ENCODE measurements at regions not wholly inside any gene's neighbourhood (a gene's known extent, or its start where the extent isn't known, plus 50 kb on each side); places are given as distances from the start of the nearest gene placed in this dataset.
"Not testable (repeated sequence)": the region's sequence is repeated elsewhere in the genome, so short reads cannot be mapped to it uniquely, and the experiment has no call there.

DNA sequence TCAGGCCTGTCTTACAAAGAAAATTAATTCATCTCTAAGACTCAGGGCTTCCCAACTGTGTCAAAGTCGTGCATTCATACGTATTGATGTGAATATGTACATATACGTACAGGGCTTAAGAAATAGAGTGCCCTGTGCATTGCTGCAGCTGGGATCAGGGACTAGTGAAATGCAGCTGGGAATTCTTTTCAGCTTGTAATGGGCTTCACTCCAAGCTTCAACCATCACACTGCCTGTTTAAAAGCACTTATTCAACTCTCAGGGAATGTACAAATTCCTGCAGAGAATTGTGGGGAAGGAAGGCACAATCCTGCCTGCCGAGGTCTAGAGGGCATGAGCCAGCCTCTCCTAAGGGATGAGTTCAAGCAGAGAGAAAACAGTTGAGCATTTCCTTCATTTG is 59.6 kb upstream of the MAN2A1 start:
- DNase-seq (ENCODE audit: low read depth) = no peak

DNA sequence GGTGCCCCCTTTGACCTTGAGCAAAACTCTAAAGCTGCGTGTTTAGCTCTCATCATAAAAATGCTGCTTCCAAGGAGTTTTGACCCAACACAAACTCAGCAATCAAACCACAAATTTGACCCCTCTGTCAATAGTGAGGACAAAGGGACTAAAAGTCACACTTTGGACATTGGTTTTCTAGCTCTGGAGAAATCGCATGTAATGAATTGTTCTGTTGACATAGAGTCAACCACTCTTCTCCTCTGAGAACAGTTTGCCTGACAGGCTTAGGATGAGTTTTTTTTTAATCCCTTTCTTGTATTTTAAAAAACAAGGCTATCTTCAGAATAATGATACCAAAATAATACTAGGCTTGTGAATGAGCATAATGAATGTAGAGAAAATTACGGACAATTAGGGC is 61.1 kb upstream of the MAN2A1 start:
- DNase-seq (ENCODE audit: low read depth) = no peak

DNA sequence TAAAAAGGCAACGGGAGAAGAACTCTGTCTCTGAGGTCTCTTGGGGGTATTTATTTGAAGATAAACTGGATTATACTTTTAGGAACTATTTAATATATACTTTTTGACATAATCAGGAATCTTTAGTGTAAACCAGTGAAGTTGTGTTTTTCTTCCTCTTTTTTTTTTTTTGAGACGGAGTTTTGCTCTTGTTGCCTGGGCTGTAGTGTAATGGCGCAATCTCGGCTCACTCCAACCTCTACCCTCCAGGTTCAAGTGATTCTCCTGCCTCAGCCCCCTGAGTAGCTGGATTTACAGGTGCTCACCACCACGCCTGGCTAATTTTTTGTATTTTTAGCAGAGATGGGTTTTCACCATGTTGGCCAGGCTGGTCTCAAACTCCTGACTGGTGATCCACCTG is 68.5 kb upstream of the MAN2A1 start:
- not testable (repeated sequence) for DNase-seq (ENCODE audit: low read depth)

DNA sequence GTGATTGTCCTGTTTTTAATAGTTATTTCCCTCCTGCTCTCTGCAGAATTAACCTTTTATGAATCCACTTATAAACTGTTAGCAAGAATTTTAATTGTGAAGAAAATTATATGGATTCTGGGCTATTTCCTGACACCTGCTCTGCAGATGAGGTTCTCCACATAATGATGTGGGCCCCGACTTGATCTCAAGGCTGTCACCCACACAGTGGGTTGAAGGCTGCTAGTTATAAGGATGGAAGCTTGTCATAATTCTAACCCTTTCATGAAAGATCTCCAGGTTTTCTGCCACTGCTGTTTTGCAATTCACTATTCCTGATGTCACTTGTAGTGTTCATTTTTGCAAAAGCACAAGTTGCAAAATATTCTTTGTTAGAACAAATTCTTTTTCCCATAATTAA is 69.1 kb upstream of the MAN2A1 start:
- DNase-seq (ENCODE audit: low read depth) = no peak

DNA sequence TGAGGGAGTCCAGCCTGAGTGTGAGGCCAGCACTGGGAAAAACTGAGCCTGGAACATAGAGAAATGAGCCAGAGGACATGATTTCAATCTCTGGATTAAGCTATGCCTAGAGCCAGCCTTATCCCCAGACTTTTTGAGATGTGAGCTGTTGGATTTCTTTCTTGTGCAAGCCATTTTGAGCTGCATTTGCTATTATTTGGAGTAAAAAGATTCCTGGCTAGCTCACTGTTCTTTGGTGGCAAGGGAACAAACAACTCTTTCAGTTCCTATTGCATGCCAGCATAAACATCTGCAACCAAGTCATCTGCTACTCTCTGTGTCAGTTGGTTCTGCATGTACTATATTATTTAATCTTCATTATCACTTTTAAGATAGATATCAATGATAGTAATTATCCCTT is 70.1 kb upstream of the MAN2A1 start:
- no peak for DNase-seq (ENCODE audit: low read depth)

DNA sequence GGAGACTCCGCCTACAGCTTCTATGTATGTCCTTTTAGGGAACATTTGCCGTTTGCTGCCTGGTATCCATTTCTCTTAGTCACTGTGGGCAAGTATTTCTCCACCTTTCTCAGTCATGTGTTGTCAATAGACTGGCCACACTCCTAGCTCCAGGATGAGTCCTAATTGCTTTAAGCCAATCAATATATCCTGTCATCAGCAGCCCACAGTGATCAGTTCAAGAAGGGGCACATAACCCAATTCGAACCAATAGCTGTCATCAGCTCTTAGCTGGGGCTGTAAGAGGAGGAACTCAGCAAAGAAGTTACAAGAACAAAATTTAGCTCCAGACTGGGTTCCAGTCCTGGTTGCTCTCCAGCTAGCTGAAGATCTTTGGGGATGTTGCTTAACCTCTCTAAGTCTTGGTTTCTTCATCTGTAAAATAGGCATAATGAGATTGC is 70.7 kb upstream of the MAN2A1 start:
- no peak for DNase-seq (ENCODE audit: low read depth)

DNA sequence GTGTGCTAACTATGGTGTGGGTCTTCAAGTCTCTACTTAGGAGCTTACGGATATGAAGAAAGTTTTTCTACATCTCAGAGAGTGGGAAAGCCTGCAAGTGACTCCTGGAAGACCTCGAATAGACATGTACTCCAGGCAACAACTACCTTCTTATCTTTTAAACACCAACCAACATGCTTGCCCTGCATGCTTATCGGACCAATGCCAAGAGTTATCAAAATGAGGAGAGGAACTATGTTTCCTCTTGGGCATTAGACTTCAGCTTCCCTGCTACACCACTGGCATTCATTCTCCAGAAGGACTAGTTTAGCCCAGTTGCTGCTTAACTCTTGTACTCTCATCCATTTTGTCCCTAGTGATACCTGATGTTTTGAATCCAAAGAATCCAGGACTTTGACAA is 74.7 kb upstream of the MAN2A1 start:
- DNase-seq (ENCODE audit: low read depth) = no peak

DNA sequence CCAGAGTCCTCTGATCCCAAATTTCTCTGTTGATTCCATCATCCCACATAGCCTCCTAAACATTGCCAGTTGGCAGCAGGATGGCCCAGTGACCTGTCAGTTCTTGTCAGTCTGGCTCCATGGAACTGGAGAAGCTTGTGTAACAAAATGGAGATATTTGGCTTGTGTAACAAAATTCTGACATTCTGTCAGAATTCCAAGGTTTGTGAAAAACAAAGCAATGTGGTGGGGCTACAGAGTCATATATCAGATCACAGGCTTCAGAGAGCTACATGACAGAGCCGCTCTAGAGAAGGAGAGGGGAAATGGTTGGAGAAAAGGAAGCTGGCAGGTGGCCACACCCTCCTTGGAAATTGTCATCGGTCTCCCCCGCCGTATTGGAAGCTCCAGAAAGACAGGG is 75.4 kb upstream of the MAN2A1 start:
- no peak for DNase-seq (ENCODE audit: low read depth)

DNA sequence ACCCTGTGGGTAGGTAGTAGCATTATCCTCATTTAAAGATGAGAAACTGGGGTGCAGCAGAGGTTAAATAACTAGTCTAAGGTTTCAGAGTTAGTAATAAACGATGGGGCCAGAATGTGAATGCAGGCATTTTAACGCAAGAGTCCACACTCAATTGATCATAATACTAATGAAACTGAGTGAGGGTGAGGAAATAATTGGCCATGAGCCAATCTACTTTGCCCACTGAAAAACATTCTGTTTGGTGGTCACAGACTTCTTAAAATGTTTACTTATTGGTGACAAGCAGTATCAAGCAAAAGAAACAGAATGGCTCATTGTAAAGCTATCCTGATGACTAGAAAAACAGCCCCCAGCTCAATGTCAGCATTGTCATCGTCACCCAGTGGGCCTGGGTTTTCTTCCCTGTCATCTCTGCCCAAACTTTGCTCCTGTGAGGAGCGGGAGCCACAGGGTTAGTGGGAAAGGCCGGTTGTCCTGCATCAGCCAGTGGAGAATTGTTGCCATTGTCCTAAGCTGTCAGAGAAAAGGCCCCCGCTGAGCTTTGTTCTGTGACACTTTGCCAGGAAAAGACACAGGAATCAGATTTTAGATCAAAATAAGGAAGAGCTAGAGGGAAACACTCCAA is 77.3 kb upstream of the MAN2A1 start:
- DNase-seq (ENCODE audit: low read depth) = no peak

DNA sequence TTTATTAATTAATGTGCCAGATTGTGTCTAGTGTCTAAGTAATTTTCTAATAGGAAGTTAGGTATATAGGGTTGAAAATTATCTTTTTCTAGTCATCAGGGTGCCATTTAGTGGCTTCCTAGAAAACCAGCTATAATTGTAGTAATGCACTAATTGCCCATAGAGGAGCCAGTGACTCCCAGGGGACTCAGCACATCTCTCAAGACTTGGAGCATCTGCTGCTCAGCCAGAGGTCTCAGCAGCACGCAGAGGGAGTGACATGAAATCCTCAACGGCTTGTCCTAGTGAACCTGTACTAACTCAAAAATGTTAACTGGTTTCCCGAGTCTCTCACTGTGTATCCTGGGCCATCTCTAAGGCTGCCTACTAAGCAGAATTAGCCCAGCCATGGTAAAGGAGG is 78.2 kb upstream of the MAN2A1 start:
- DNase-seq (ENCODE audit: low read depth) = no peak

DNA sequence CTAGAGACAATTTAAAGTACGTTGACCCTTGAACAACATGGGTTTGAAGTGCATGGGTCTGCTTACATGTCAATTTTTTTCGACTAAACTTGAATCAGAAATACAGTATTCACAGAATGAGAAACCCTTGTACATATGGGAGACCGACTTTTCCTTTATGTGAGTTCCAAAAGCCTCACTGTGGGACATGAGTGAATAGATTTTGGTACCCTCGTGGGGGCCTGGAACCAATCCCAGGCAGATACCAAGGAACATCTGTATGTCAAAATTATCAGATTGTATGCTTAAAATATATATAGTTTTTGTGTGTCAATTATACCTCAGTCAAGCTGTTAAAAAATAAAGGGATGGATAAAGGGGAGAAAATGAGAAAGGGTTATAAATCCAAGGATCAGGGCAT is 78.7 kb upstream of the MAN2A1 start:
- DNase-seq (ENCODE audit: low read depth) = no peak

DNA sequence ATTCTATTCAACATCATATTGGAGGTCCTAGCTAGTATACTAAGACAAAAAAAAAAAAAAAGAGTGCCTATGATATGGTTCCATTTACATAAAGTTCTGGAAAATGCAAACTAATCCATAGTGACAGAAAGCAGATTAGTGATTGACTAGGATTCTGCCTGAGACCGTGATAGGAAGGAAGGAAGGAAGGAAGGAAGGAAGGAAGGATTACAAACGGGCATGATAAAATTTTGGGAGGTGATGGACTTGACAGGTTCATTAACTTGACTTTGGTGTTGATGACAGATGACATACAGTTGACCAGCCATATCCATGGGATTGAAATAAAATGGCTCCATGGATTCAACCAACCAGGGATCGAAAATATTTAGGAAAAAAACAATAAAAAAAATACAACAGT is 79.1 kb upstream of the MAN2A1 start:
- no peak for DNase-seq (ENCODE audit: low read depth)

DNA sequence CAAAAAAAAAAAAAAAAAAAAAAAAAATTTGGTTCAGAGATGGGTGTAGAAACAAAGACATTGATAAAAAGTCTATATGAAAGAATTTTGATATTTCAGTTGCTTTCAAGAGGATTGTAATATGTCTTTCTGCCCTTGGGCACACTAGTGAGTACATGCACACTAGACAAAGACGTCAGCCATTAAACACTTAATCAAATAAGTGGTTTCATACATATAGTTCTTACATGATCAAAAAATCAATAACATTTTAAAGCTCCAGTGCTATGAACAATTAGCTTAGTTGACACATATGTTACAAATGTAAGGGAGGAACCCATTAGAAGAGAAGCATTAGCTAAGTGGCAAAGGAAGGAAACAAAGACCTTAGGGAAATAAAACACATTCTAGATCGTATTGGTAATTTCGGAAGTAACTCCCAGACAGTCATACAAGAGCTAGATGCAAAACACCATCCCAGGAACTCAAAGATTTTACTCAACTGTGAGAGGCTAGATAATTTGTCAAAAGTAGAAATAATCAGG is 84.5 kb upstream of the MAN2A1 start:
- no peak for DNase-seq (ENCODE audit: low read depth)

DNA sequence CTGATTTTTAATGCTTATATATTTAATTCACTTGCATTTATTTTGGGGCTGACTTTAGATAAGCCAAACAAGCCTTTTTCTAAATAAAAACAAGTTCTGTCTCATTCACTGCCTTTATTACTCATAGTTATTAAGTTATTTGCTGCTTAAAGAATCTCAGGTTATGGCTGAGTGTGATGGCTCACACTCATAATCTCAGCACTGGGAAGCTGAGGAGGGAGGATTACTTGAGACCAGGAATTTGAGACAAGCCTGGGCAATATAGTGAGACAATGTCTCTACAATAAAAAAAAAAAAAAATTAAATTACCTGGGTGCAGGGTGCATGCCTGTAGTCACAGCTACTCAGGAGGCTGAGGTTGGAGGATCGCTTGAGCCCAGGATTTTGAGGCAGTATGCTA is 85.0 kb upstream of the MAN2A1 start:
- DNase-seq (ENCODE audit: low read depth) = no peak

DNA sequence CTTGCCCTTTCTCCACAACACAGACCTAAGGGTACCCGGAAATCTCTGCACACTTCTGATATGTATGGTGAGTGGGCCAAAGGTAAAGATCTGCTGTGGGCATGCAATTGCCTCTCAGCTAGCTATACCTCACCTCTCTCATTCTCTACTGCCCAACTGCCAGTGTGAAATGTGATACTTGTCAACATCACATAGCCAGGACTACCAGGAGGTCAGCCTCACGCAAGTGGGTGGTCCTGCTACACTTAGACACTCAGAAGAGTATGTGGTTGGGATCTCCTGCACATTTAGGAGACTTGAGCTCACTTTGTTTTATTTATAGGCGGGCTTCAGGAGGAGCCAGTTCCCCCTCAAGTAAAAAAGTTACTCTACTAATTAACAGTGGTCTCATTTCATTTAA is 88.0 kb upstream of the MAN2A1 start:
- DNase-seq (ENCODE audit: low read depth) = no peak

DNA sequence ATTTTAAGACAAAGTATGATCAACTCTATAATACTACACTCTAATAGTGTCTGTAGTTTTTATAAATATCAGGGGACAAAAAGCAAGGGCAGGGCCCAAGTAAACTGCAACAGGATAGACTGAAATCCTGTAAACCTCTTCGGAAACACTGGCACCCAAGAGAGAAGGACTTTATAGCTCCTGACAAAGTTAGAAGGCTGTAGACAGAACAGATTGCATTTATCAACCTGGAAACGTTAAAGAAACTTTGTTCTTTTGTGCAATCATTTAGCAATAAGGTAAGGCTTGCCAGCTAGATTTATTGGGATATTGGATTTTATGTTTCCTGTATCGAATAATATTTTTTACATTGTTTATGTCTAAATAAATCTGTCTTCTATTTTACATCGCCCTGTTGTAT is 91.8 kb upstream of the MAN2A1 start:
- no peak for DNase-seq (ENCODE audit: low read depth)

DNA sequence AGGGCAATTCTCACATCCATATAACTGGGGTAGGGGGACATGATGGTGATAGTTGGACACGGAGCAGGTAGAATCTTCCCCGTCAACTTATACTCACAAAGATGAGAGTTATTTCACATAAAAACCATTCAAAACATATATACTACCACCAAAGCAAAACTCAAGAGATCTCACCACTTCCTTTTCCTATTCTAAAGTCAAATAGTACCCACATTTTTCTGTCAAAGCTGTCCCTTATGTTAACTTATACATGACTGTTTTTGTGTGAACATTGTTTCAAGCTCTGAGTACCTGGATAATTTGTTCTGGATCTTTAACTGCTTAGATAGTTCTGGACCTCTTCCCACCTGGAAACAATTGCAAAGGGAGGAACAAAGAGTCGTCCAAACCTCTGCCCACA is 95.5 kb upstream of the MAN2A1 start:
- DNase-seq (ENCODE audit: low read depth) = no peak

DNA sequence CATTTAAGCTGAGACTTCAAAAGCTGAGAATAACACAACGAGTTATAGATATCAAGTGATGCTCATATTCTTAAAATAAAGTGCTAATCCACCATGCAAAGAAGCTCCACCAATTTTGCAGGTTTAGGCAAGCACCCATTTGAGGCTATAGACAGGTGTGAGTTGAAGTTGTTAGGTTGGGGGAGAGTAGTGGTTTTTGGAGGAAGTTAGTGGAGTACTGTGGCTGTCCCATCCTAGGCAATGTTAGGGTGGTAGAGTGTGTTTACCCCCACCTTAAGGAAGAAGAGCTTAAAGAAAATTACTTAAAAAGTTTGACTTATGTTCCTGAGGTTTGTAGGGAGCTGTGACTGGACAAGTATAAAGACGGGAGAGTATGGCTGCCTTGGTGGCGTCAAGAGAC is 98.9 kb upstream of the MAN2A1 start:
- DNase-seq (ENCODE audit: low read depth) = no peak

DNA sequence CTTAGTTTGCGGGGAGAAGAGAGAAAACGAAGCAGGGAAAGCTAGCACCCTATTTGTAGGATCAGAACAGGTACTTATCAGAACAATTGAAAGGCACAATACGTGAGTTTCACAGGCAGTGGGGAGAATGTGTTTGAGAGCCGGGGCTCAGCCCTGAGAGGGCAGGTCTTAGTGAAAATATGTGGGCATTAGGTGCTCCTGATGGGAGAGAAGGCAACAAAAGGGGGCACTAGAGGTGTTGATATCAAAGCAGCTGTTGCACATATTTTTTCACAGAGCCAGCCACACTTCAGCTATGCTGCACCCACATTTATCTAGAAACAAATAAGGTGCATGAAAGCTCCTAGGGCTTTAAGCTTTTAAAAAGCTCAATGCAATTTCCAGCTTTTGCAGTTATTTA is 99.7 kb upstream of the MAN2A1 start:
- no peak for DNase-seq (ENCODE audit: low read depth)

DNA sequence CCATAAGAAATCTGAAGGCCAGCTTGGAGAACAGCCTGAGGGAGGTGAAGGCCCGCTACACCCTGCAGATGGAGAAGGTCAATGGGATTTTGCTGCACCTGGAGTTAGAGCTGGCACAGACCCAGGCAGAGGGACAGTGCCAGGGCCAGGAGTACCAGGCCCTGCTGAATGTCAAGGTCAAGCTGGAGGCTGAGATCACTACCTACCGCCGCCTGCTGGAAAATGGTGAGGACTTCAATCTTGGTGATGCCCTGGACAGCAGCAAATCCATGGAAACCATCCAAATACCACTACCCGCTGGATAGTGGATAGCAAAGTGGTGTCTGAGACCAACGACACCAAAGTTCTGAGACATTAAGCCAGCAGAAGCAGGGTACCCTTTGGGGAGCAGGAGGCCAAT is 100.5 kb upstream of the MAN2A1 start:
- no peak for DNase-seq (ENCODE audit: low read depth)

DNA sequence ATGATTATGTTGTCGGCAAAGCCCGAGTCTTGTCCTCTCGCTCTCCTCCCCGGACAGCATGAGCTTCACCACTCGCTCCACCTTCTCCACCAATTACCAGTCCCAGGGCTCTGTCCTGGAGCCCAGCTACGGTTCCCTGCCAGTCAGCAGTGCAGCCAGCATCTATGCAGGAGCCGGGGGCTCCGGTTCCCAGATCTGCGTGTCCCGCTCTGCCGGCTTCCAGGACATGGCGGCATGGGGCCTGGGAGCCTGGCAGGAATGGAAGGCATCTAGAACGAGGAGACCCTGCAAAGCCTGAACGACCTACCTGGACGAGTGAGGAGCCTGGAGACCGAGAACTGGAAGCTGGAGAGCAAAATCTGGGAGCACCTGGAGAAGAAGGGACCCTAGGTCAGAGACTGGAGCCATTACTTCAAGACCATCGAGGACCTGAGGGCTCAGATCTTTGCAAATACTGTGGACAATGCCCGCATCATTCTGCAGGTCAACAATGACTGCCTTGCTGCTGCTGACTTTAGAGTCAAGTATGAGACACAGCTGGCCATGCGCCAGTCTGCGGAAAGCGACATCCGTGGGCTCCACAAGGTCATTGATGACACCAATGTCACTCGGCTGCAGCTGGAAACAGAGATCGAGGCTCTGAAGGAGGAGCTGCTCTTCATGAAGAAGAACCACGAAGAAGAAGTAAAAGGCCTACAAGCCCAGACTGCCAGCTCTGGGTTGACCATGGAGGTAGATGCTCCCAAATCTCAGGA is 101.3 kb upstream of the MAN2A1 start:
- no peak for DNase-seq (ENCODE audit: low read depth)

DNA sequence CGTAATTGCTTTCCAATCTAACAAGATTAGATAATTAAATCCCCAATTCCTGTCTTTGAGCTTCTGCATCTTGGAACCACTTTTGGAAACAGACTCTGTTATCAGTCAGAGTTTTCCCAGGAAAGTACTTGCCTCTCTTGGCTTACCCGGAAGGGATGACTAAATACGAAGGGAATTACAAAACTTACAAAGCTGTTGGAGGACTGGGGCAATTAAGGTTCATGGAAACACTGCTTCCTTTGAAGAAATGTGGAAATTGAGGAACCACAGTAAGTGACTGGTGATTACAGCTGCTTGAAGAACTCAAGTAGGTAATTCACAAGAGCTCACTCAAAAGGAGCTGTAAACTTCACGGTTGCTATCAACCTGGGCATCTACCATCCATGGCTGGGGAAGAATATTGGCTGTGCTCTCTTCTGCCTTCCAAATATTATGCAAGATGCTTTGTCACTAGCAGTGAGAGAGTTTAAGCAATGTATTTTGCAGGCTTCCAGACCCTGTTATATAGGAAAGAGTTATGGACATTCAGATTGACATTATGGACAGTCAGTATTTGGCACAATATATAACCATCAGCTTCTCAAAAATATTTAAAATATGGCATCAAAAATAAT is 104.6 kb upstream of the MAN2A1 start:
- no peak for DNase-seq (ENCODE audit: low read depth)

DNA sequence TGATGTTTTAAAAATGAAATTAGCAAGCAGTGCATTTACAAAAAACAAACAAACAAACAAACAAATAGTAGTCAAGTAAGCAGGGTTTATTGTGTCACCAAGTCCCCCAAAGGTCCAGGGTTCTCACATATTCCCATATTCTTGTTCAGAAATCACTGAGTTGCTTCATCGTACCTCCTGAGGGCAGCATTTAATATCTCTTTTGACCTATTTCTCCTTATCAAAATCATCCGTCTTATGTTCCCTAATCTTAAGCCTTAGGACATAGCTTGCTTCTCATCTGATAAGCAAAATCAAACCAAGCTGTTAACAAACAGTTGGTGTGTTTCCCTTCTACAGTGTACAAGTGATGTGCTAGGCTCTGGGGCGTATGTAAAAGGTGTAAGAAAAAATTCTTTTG is 109.5 kb upstream of the MAN2A1 start:
- DNase-seq (ENCODE audit: low read depth) = no peak

DNA sequence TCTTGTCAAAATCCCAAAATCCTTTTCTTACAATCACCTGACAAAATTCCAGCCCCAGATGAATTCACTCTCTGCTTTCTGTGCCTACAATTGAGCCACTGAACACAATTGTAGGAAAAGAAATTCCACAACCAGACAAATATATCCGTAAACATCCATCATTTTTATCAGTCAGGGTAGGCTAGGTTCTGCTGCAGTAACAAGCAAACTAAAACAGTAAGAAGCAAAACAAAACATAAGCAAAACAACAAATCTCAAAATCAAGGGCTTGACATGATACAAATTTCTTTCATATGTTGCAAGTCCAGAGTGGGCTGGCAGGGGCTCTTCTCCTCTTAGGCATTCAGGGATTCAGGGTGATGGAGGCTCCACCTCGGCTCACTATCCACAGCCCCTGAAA is 114.2 kb upstream of the MAN2A1 start:
- no peak for DNase-seq (ENCODE audit: low read depth)

All from GM04504 (cell line).